CD4-positive, alpha-beta T cell treated with Interleukin-10 for 1 hour (primary cell): ENCODE measurements at regions not wholly inside any gene's neighbourhood (a gene's known extent, or its start where the extent isn't known, plus 50 kb on each side); places are given as distances from the start of the nearest gene placed in this dataset.
A peak's percentile ranks its signal among the peaks of the same experiment; 100 is the strongest.
"Not testable (repeated sequence)": the region's sequence is repeated elsewhere in the genome, so short reads cannot be mapped to it uniquely, and the experiment has no call there.

Experiments
- DNase-seq: peaks from one replicate; pipeline ENCODE4 v3.0.0-alpha.2; 2020

DNA sequence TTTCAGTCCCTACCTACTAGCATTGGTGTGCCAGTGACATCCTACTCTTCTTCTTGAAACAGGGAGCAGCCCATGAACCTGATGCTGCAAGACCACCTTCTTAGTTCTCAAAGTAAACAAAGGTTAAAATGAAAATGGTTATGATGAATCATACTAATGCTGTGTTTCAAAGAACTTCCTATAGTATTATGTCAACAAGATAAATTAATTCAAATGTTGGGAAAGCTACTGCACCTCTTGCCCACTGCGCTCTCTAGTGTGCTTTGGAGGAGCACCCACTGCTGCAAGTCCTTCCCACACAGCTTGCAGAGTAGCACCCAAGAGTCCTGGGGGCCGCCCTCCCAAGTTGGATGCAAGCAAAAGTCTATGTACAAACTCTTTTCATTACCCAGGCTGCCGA, 81.1 kb downstream of the CD200R1L start:
- no peak for DNase-seq

DNA sequence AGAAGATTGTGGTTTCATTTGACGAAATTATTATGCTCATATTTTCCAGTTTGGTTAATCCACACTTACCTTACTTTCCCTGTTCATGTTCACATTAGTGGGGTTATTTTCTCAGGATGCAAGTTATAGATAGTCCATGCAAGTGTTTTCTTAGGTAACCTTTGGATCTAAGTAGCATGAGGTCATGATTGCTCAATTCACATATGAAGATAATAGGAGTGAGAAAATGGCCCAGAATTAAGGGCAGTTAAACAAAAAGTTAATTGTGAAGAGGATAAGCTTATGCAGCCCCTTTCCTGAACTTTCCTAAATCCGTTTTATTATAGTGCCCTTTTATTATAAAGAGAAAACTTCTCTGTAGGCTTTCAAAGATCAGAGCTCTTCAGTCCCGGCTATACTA, 83.4 kb downstream of the CD200R1L start:
- no peak for DNase-seq

DNA sequence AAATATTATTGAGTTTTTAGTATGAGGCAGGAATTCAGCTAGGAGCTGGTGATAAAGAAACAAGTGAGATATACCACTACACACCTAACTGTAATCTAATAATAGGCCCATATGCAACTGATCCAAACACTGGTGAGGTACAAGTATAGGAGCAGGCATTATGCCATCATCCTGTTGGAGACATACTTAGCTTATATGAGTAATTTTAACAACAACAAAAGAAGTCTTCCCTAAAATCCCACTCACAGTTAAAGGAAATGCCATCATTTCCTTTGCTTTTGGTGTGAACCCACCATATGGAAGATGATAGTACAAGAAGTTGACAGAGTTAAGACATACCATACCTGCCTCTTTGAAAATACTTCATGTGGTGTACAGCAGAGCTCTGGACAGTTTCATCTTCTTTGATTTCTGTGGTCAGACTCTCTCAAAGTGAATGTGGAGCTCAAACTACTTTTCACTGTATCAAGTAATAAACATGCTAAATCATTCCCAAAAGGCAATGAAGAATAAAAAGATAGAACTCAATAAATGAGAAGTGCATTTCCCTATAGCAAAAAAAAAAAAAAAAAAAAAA, 85.5 kb downstream of the CD200R1L start:
- no peak for DNase-seq

DNA sequence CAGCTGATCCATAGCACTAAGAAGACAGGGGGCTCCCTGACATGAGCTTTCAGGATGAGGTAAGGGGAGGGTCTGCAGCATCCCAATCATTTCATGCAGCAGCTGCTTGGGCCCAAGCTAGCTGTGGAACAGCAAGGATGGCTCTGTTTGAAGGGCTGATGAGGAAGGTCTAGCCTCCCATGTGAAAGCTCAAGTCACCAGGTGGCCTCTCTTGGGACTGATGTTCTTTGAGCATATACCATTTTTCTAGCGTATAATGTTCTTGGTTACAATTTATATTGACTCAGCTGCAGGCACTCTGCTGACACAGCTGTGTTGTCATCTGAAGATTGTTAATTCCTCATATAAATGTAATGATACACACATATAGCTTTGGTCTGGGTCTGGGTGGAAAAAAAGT, 87.0 kb downstream of the CD200R1L start:
- no peak for DNase-seq

DNA sequence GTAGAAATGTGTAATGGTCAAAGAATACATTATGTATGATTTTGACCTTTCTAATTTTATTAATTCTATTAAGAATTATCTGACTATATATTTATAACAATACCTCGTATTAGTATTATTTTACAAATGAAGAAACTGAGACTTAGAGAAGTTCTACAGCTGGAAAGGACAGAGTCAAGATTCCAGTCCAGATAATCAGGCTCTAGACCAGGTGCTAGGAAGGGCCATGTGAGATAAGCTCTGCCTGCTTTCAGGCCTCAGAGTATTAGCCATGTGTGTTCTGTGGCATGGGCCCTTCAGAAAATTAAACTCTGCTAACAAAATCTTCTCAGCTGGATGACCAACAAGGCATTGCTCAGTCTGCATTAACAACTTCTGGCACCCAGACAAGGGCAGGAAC, 87.5 kb downstream of the CD200R1L start:
- DNase-seq: no peak

DNA sequence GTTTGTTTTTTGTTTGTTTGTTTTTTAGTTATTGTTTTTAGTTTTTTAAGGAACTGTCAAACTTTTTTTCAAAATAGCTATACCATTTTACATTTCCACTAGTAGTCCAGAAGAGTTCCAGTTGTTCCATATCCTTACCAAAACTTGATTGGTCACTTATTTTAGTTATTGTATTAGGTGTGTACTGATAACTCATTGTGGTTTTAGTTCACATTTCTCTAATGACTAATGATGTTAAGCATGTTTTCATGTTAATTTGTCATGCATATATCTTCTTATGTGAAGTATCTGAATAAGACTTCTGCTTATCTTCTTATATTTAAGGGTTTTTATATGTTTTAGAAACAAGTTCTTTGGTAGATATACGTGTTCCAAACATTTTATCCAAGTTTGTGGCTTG, 89.5 kb downstream of the CD200R1L start:
- no peak for DNase-seq

DNA sequence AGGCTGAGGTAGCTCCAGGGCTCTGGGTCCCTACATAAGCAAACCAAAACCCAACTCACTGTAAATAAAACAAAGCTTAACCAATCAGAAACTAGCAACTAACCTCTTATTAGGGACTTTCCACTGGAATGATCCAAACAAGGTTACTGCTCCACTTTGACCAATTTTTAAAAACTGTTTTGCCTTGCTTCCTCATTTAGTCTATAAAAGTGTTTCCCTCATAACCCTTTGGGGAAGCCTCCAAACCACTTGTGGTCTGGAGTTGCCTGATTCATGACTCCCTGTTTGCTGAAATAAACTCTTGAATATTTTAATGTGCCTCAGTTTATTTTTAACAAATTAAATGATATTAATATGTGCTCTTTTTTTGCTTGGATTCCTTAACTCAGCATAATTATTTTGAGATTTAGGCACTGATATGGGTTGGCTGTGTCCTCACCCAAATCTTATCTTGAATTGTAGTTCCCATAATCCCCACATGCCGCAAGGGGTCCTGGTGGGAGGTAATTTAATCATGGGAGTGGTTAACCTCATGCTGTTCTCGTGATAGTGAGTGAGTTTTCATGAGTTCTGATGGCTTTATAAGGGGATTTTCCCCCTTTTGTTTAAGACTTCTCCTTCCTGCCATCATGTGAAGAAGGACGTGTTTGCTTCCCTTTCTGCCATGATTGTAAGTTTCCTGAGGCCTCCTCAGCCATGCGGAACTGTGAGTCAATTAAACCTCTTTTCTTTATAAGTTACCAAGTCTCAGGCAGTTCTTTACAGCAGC, 90.6 kb downstream of the CD200R1L start:
- no peak for DNase-seq

DNA sequence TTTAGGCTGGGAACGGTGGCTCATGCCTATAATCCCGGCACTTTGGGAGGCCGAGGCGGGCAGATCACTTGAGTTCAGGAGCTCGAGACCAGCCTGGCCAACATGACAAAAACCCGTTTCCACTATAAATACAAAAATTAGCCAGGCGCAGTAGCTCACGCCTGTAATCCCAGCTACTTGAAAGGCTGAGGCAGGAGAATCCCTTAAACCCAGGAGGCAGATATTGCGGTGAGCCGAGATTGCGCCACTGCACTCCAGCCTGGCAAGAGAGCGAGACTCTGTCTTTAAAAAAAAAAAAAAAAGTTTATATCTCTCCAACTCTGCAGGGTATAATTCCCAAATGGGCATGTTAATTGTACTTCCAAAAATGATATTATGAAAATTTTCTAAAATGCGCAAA, 91.6 kb downstream of the CD200R1L start:
- not testable (repeated sequence) for DNase-seq

DNA sequence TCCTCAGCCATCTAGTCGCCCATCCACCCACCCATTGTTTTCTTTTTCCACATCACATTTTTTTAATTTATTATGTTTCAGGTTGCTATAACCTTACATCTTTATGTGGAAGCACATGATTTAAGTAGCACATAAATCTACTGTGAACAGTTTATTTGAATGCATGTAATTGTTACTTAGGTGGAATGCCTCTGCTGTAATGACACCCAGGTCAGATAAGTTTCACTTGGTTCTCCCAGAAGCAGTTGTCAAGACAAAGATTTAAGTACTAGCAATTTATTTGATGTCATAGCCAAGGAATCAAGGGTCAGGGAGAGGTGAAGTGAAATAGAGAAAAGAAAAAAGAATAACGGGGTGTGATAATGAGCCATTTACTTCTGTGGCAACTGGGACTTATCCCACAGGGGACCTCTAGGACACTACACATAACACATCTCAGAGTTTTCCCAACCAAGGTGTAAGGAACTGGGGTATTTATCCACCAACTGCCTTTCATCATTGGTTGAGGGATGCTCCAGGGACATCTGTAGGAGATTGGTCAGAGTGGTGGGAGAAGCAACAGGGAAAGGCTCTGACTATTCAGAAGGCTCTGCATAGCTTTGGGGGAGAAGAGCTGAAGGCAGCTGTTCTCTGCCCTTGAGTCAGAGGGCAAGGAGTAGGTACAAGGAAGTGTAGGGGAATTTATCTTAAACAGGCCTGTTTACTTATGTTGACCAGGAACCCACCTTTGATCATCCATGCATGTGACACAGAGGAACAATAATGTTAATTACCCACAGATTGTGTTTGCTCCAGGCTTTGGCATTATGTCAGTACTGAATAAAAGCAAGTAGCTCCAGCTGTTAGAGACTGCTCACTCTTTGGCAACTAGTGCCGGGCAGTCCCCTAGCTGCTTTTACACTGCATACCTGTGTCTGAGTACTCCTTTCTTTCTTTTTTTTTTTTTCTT, 94.8 kb downstream of the CD200R1L start:
- DNase-seq: no peak

DNA sequence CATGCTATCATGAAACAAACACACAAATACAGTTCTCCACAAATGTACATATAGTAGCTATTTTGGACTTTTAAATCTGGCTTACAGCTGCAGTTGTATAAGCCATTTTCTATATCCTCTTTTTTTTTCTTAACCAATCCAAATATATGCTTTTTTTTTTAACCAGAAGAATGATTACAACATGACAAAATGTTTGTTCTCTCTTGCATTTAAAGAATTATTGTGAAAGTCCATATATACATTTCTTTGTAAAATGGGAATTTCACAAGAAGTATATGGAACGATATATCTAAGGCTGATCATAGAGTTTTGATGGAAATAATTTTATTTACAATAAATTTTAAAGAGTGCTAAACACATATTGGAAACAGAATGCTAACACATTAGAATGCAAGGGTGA, 95.6 kb downstream of the CD200R1L start:
- DNase-seq: no peak

DNA sequence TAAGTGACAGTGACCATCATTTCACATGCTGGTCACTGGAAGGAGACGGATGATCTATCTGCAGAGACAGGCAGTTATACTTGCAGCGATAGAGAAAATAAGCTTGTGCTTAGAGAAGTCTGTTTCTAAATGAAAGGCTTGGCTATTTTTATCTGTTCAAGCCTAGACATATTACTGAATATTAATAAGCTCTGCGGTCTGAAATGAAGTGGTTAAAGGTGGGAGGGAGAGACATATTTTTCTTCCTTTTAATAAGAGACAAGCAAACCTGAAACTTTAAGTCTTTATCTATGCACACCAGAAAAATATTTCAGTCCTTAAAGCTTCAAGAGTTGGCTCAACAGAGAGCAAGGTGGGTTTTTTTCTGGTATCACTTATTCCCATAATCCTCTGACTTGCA, 99.0 kb downstream of the CD200R1L start:
- no peak for DNase-seq

DNA sequence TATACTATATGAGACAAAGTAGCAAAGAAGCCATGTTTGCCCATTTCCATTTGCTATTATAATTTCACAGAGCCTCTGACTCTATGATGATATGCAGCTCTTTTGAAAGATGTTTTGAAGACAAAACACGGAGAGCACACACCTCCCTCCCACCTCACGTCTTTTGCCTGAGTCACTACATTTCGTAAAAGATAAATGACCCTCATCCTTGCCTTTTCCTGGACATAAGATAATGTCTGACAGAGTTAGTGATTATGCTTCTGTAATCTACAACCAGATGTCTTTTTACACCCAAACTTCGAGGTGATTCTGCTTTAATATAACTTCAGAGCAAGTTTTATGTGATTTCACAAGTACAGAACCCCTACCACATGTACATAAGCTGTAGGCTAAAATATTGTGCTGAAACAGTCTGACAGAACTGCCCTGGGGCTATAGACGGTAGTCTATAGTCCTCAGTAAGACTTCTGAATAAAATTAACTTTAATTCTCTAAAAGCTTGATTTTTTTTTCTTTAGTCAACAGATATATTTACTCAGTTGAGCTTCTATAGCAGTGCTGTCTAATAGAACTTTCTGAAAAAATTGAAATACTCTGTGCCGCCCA, 99.9 kb downstream of the CD200R1L start:
- DNase-seq: no peak

DNA sequence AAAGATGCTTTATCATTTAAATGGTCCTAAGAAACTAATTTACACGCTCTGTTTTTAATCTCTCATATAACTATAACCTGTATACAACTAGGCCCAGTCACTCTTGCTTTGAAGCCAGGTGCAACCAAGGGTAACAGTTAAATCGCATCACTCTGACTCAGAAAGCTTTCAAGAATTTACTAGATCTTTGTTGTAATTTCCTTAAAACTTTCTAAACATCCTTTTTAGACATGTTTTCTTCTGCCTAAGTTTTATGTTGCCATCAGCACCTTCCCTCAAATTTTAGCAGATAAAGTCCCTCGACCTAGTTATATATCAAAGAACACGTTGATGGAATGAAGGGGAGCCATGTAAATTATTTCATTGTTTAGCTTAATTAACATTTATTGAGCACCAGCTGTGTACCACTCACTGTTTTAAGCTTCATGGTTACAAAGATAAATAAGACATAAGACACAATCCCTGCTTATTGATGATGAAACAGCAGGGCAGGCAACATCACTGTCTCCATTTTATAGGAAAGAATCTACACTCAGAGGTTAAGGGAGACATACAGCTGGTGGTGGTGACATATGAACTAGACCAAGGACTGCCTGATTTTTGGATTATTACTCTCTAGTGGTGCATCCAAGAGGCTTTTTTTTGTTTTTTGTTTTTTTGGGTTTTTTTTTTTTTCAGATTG, 101.0 kb downstream of the CD200R1L start:
- no peak for DNase-seq

DNA sequence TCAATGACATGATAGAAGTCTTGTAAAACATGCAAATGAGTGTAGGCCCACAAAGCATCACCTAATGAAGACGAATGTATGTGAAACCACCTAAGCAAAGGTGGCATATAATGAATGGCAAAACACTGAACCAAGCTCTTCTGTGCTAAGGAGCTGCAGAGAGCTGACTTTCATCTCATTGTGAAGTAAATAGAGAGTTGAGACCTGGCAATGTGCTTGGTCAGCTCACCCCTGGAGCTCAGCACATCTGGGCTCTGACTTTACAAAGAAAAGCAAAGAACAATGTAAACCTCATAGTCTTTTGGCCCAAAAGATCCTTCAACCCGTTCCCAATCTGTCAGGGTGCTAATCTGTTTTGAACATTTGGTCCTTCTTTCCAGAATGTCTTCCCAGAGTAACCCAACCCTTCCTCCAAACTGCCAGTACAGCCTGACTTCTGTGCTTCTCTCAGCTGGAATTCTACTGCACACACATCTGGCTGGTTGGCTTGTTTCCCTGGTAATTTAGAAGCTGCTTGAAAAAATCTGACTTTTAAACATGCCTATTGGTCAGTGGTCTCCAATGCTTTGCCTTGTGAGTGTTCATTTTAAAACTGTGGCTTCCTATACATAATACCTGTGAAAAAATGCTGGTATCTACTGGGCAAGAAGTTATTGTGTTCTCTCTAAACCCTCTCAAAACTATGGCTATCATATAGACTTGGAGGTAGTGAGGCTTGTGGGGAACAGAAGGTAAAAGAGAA, 101.7 kb downstream of the CD200R1L start:
- DNase-seq: no peak

DNA sequence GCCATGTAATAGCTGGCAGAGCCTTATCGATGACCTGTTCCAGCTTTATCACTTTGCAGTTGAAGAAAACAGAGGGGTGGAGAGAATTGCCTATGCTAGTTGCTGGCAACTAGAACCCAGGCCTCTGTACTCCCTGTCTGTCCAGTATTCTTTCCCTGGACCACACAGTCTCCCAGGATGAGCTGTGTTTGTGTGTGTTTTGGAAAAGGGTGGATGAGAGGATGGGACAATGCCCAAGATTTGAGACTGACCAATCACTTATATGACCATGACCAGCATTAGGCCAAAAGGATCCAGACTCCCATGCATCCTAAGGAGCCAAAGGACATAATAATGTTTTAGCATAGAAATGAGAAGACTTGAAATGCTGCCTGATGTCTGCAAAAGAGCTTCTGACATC, 102.6 kb downstream of the CD200R1L start:
- no peak for DNase-seq

DNA sequence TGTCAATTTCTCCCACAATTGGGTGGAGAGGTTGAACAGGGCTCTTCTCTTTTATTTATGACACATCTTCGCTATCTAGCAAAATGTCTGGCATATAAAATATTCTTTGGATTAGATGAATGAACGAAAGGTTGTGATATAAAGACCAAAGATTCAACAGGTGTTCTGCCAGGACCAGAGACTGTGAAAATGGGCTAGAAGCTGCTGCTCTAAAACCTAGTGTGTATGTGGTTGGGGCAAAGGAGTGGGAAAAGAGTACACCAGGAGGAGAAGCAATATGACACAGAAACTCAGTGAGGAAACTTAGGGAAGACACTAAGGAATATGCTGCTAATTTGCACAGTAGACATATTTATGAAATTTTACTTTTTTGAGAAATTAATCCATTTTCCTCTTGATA, 102.0 kb upstream of the CCDC80 start:
- DNase-seq: no peak

DNA sequence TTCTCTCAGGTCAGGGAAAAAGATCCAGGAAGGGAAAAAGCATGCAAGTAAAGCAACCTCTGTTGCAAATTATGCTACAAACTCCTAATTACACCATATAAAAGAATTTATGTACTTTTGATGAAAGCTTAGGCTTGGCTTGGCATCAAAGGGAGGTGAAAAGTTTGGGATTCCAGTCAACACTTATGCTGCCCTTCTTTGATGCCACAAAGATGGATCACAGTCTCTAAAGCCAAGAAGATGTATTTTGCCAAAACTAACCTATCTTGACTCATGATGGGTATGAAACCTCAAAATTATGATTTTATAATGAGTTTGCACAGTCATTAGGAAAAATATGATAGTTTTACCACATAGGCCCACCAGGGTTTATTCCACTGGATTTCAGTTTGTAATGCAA, 101.0 kb upstream of the CCDC80 start:
- no peak for DNase-seq

DNA sequence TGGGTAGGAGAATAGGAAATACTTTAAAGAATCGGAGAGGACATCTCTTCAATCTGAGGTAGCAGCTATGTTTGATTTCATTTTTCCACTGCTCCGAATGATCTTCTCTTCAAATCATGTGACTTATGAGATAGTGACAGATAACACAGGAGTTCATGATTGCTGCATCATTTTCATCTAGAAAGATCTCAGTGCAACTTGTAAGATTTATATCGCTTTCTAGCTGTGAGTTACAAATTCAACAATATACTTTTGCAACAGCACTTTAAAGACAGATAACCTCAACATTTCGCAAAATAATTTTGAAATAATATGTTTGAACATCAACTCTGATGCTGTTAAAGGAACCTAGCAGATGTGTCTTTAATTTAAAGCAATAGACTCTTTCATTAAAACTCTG, 99.9 kb upstream of the CCDC80 start:
- DNase-seq: peak; percentile 21

DNA sequence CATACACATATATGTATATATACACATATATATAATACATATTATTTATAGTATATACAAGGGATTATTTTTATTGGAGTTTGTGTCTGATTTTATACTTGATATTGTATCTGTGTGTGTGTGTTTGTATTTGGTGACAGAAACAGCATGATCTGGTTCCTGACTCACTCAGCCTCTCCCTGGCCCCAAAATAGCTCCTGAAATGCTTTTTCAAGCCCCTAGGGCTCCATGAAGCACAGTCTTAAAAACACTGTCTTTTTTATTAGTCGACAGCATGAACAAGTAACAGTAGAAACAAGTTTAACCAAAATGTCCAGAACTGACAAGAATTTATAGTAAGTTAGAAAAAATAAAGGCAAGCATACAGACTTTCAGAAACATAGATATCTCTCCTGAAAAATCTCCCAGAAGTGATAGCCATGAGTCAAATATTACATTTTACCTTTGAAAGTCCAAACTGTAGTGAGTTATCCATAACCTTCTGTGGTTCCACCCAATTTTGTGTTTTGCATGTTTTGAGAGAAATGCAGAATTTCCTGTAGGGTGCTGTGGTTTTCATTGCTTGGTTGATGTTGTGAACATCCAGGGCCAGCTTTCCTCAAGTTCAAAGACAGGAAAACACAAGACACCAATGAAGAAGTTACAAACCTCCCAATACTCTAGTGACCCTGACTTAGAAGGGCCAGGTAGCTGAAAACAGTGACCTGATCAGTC, 98.5 kb upstream of the CCDC80 start:
- peak; percentile 15 for DNase-seq

DNA sequence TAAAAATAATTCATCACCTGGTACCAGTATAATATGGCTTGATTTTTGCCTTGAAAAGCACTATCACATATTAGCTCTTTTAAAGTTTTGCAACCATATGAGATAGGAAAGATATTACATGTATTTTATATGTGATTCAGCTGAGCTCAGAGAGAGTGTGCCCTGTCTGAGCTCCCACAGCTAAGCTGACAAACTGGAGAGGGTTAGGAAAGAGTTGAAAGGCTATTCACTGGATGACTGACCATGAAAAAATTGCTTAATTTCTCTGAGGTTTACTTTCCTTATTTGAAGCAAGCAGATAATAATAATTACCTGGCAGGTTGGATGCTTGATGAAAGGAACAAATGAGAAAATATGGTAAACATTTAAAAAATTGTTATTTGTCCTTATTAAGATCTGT, 97.4 kb upstream of the CCDC80 start:
- no peak for DNase-seq

DNA sequence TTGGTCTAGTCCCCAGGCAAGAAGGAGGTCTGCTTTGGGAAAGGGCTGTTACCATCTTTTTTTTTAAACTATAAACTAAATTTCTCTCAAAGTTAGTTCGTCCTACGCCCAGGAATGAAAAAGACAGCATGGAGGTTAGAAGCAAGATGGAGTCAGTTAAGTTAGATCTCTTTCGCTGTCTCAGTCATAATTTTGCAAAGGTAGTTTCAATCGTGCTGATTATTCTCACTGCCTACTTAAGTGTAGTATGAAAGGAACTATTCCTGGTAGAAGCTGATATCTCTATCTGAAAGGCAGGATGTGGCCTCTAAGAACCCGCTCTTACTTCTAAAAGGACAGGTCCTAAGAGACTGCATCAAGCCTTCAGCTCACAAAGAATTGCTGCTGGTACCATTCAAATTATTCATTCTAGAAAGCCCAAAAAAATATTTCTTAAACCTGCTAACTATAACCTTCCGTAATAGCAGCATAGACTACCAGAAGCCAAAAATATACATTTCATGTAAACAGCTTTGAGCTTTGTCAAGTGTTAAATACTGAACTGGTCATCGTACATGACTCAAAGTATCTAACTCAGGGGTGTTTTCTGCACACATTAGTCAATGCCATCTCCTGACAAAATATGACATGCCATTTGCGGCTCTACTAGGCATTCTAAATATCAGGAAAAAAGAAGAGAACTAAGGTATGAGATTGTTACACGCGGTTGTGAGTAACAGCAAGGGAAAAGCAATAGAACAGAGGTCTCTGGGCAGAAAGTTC, 96.0 kb upstream of the CCDC80 start:
- peak; percentile 25 for DNase-seq
